ENCODE measurements at regions not wholly inside any gene's neighbourhood (a gene's known extent, or its start where the extent isn't known, plus 50 kb on each side); places are given as distances from the start of the nearest gene placed in this dataset.

DNA sequence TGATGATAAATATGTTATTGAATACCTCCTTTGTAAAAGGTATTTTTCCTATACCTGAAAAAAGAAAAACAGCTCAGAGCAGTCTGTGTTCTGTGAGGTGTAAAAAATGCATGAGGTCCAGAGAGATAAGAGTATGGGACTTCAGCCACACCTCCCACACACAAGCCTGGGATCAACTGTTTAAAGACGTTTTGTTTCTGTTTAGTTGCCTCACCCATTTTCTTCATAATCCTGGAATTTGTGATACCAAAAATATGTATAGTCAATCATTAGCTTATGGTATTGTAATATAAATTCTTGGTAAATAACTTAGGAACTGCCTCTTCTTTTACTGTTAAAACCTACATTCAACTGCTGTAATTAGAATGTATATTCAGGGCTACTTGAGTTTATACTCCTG lies 1322.9 kb upstream of the TMEFF2 start:
- peak overlapping the region; percentile 47 for H2AFZ ChIP-seq (ENCODE audit: low read depth)
- no peak for DNase-seq
- H3K36me3 ChIP-seq (replicated peaks in 1 of 2; ENCODE audit: control insufficient read depth in 1 of 2, insufficient read depth in 2 of 2, low read length in 1 of 2) = no peaks in the 10 kb centered on the region
- H3K27me3 ChIP-seq (ENCODE audit: insufficient read depth) = no peaks in the 10 kb centered on the region
- 29% methylated on average over 1 of the region's 1 CpG for whole genome bisulfite sequencing (ENCODE audit: low lambda C conversion rate)
- no peak overlapping the region for H3K9ac ChIP-seq
- no peaks in the 10 kb centered on the region for H3K79me2 ChIP-seq (ENCODE audit: insufficient read depth)
- H3K27ac ChIP-seq (ENCODE audit: low read depth in 2 of 2, low read length in 1 of 2) = no peak overlapping the region; a peak in 1 of 4 replicates
- no peaks in the 10 kb centered on the region for H3K4me1 ChIP-seq (ENCODE audit: control insufficient read depth in 1 of 2, insufficient read depth in 2 of 2, low read depth in 1 of 2, low read length in 1 of 2)
- POLR2A ChIA-PET = no interaction called here
- CTCF ChIA-PET = no interaction called here
- H3K9me3 ChIP-seq = no peaks in the 10 kb centered on the region
- no peaks in the 10 kb centered on the region for H3K9me2 ChIP-seq
- H3K4me2 ChIP-seq = no peak overlapping the region; the same call in 1 of the 2 replicates
- H3K4me3 ChIP-seq (ENCODE audit: low read depth in 2 of 2, low read length in 1 of 2) = no peak overlapping the region
- TF ChIP-seq MEF2A (IDR thresholded peaks at IDR 0.05; ENCODE audit: borderline replicate concordance, low read depth) = no peak
- TF ChIP-seq SMC3 (IDR thresholded peaks at IDR 0.05; ENCODE audit: low read depth, low read length) = no peak
- TF ChIP-seq, protein P1, sequence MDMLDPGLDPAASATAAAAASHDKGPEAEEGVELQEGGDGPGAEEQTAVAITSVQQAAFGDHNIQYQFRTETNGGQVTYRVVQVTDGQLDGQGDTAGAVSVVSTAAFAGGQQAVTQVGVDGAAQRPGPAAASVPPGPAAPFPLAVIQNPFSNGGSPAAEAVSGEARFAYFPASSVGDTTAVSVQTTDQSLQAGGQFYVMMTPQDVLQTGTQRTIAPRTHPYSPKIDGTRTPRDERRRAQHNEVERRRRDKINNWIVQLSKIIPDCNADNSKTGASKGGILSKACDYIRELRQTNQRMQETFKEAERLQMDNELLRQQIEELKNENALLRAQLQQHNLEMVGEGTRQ (IDR thresholded peaks at IDR 0.05; ENCODE audit: borderline replicate concordance, low read depth, low read length) = no peak
- TF ChIP-seq, protein P2, sequence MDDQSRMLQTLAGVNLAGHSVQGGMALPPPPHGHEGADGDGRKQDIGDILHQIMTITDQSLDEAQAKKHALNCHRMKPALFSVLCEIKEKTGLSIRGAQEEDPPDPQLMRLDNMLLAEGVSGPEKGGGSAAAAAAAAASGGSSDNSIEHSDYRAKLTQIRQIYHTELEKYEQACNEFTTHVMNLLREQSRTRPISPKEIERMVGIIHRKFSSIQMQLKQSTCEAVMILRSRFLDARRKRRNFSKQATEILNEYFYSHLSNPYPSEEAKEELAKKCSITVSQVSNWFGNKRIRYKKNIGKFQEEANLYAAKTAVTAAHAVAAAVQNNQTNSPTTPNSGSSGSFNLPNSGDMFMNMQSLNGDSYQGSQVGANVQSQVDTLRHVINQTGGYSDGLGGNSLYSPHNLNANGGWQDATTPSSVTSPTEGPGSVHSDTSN (IDR thresholded peaks at IDR 0.05) = no peak
- TF ChIP-seq, protein P3, sequence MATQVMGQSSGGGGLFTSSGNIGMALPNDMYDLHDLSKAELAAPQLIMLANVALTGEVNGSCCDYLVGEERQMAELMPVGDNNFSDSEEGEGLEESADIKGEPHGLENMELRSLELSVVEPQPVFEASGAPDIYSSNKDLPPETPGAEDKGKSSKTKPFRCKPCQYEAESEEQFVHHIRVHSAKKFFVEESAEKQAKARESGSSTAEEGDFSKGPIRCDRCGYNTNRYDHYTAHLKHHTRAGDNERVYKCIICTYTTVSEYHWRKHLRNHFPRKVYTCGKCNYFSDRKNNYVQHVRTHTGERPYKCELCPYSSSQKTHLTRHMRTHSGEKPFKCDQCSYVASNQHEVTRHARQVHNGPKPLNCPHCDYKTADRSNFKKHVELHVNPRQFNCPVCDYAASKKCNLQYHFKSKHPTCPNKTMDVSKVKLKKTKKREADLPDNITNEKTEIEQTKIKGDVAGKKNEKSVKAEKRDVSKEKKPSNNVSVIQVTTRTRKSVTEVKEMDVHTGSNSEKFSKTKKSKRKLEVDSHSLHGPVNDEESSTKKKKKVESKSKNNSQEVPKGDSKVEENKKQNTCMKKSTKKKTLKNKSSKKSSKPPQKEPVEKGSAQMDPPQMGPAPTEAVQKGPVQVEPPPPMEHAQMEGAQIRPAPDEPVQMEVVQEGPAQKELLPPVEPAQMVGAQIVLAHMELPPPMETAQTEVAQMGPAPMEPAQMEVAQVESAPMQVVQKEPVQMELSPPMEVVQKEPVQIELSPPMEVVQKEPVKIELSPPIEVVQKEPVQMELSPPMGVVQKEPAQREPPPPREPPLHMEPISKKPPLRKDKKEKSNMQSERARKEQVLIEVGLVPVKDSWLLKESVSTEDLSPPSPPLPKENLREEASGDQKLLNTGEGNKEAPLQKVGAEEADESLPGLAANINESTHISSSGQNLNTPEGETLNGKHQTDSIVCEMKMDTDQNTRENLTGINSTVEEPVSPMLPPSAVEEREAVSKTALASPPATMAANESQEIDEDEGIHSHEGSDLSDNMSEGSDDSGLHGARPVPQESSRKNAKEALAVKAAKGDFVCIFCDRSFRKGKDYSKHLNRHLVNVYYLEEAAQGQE (IDR thresholded peaks at IDR 0.05; ENCODE audit: low read depth, low read length) = no peak
- TF ChIP-seq GATA2 (CRISPR knock-in tag; IDR thresholded peaks at IDR 0.05) = no peak
- TF ChIP-seq CHD2 (IDR thresholded peaks at IDR 0.05; ENCODE audit: low read length, partially characterized antibody) = no peak
- no peaks in the 10 kb centered on the region for H4K20me1 ChIP-seq (ENCODE audit: insufficient read depth)
- no peaks in the 10 kb centered on the region for H3F3A ChIP-seq (replicated peaks; ENCODE audit: insufficient read depth)

DNA sequence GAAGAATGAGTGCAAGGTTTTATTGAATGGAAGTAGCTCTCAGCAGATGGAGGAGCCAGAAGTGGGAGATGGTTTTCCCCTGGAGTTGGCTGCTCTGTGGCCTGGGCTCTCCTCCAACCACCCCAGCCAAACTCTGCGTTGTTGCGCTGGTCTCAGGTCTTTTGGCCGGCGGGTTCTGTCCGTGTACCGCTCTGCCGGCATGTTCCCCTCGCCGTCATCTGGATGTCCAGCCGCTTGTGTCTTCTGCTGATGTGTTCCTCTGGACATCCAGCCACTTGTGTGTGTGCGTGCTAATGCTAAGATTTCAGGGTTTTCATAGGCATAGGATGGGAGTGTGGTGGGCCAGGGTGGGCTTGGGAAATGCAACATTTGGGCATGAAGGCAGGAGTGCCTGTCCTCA lies 1311.3 kb upstream of the TMEFF2 start:
- WGBS (ENCODE audit: low lambda C conversion rate) = 91% methylated on average over 11 of the region's 11 CpGs
- ChIA-PET CTCF (no interaction called here), POLR2A (no interaction called here)
- Histone ChIP-seq H3K9me2 (no peaks in the 10 kb centered on the region), H3K79me2 (ENCODE audit: insufficient read depth) (no peaks in the 10 kb centered on the region), H4K20me1 (ENCODE audit: insufficient read depth) (no peaks in the 10 kb centered on the region), H3K9me3 (no peaks in the 10 kb centered on the region), H3K27me3 (ENCODE audit: insufficient read depth) (no peaks in the 10 kb centered on the region), H3K4me3 (ENCODE audit: low read depth in 2 of 2, low read length in 1 of 2) (no peak overlapping the region), H2AFZ (ENCODE audit: low read depth) (no peak overlapping the region), H3F3A (replicated peaks; ENCODE audit: insufficient read depth) (no peaks in the 10 kb centered on the region), H3K27ac (ENCODE audit: low read depth in 2 of 2, low read length in 1 of 2) (no peak overlapping the region), H3K4me1 (ENCODE audit: control insufficient read depth in 1 of 2, insufficient read depth in 2 of 2, low read depth in 1 of 2, low read length in 1 of 2) (no peaks in the 10 kb centered on the region), H3K9ac (no peak overlapping the region), H3K4me2 (no peak overlapping the region), H3K36me3 (replicated peaks in 1 of 2; ENCODE audit: control insufficient read depth in 1 of 2, insufficient read depth in 2 of 2, low read length in 1 of 2) (no peaks in the 10 kb centered on the region)
- TF ChIP-seq, protein P4, sequence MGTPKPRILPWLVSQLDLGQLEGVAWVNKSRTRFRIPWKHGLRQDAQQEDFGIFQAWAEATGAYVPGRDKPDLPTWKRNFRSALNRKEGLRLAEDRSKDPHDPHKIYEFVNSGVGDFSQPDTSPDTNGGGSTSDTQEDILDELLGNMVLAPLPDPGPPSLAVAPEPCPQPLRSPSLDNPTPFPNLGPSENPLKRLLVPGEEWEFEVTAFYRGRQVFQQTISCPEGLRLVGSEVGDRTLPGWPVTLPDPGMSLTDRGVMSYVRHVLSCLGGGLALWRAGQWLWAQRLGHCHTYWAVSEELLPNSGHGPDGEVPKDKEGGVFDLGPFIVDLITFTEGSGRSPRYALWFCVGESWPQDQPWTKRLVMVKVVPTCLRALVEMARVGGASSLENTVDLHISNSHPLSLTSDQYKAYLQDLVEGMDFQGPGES (IDR thresholded peaks at IDR 0.05; ENCODE audit: low read depth, low read length) = no peak
- TF ChIP-seq NFIC (IDR thresholded peaks at IDR 0.05; ENCODE audit: borderline replicate concordance) = no peak
- TF ChIP-seq ELF1 (IDR thresholded peaks at IDR 0.05) = no peak
- TF ChIP-seq, protein P1 (IDR thresholded peaks at IDR 0.05; ENCODE audit: borderline replicate concordance, low read depth, low read length) = no peak
- no peak for TF ChIP-seq FOSL2 (IDR thresholded peaks at IDR 0.05; ENCODE audit: borderline replicate concordance, low read depth)
- TF ChIP-seq YY1 (IDR thresholded peaks at IDR 0.05; ENCODE audit: low read depth) = no peak
- TF ChIP-seq RFX5 (IDR thresholded peaks at IDR 0.05; ENCODE audit: low read length) = no peak
- no peak for TF ChIP-seq MXI1 (IDR thresholded peaks at IDR 0.05; ENCODE audit: low read depth, low read length)
- no peak for TF ChIP-seq EP300 (IDR thresholded peaks at IDR 0.05; ENCODE audit: borderline replicate concordance in 1 of 2, low read depth in 1 of 2, low read length in 1 of 2)
- TF ChIP-seq TCF12 (IDR thresholded peaks at IDR 0.05) = no peak
- TF ChIP-seq TEAD4 (IDR thresholded peaks at IDR 0.05; ENCODE audit: borderline replicate concordance, insufficient read depth) = no peak
- TF ChIP-seq FOXJ3 (CRISPR knock-in tag; IDR thresholded peaks at IDR 0.05) = no peak
- no peak for TF ChIP-seq EZH2phosphoT487 (IDR thresholded peaks at IDR 0.05; ENCODE audit: borderline replicate concordance, low read depth)
- TF ChIP-seq, protein P5, sequence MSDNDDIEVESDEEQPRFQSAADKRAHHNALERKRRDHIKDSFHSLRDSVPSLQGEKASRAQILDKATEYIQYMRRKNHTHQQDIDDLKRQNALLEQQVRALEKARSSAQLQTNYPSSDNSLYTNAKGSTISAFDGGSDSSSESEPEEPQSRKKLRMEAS (IDR thresholded peaks at IDR 0.05; ENCODE audit: low read depth) = no peak
- TF ChIP-seq POLR2AphosphoS5 (IDR thresholded peaks at IDR 0.05; ENCODE audit: low read depth, low read length) = no peak
- DNase-seq = no peak
